Neural progenitor cell (in vitro differentiated cells): ENCODE measurements at regions not wholly inside any gene's neighbourhood (a gene's known extent, or its start where the extent isn't known, plus 50 kb on each side); places are given as distances from the start of the nearest gene placed in this dataset. TPM values are rescaled to one million over a fixed set of nuclear protein-coding genes. Genes with fewer than 3 reads are reported as not detected.

Experiments used
- DNase-seq: peaks from one replicate; pipeline ENCODE4 v3.0.0-alpha.2; 2016; ENCODE audit warnings: low spot score
- H2AFZ ChIP-seq: fragments of 200-600 bp; sonication (generic); replicated peaks from 2 replicates; pipeline ENCODE4 v1.6.1; 2016; ENCODE audit warnings: antibody characterized with exemption
- H3F3A ChIP-seq: fragments of 200-600 bp; sonication (generic); 2 replicates; pipeline ENCODE4 v1.6.1; 2016; ENCODE audit warnings: antibody characterized with exemption, low read depth
- H3K27ac ChIP-seq: fragments of 200-600 bp; sonication (generic); 2 replicates; pipeline ENCODE4 v1.5.1; 2016; ENCODE audit warnings: mild to moderate bottlenecking
- H3K27me3 ChIP-seq: fragments of 200-600 bp; sonication (generic); 2 replicates; pipeline ENCODE4 v1.6.1; 2016; ENCODE audit warnings: mild to moderate bottlenecking, moderate library complexity
- H3K36me3 ChIP-seq: fragments of 200-600 bp; sonication (generic); 2 replicates; pipeline ENCODE4 v1.5.1; 2016
- H3K4me1 ChIP-seq: fragments of 200-600 bp; sonication (generic); 2 replicates; pipeline ENCODE4 v1.6.1; 2016; ENCODE audit warnings: mixed run types
- H3K4me2 ChIP-seq: fragments of 200-600 bp; sonication (generic); 2 replicates; pipeline ENCODE4 v1.6.1; 2016
- H3K4me3 ChIP-seq: fragments of 200-600 bp; sonication (generic); 2 replicates; pipeline ENCODE4 v1.5.1; 2016
- H3K79me2 ChIP-seq: fragments of 200-600 bp; sonication (generic); 2 replicates; pipeline ENCODE4 v1.6.1; 2016; ENCODE audit warnings: low read depth
- H3K9ac ChIP-seq: fragments of 200-600 bp; sonication (generic); 2 replicates; pipeline ENCODE4 v1.6.1; 2016
- H3K9me3 ChIP-seq: fragments of 200-600 bp; sonication (generic); 2 replicates; pipeline ENCODE4 v1.5.1; 2016; ENCODE audit warnings: low read depth
- H4K20me1 ChIP-seq: fragments of 200-600 bp; sonication (generic); 2 replicates; pipeline ENCODE4 v1.6.1; 2016; ENCODE audit warnings: low read depth
- H3K27ac Mint-ChIP-seq: 3 replicates; pipeline ENCODE4 v1.8.0; 2021; ENCODE audit warnings: mixed read lengths
- H3K27me3 Mint-ChIP-seq: 2 replicates; pipeline ENCODE4 v1.8.0; 2022; ENCODE audit warnings: low read depth, mild to moderate bottlenecking, inconsistent platforms, moderate library complexity, mixed read lengths; ENCODE audit not compliant: insufficient read depth
- H3K36me3 Mint-ChIP-seq: 3 replicates; pipeline ENCODE4 v1.8.0; 2021; ENCODE audit warnings: mixed read lengths
- H3K4me1 Mint-ChIP-seq: 3 replicates; pipeline ENCODE4 v1.8.0; 2021; ENCODE audit warnings: mixed read lengths
- H3K4me3 Mint-ChIP-seq: 3 replicates; pipeline ENCODE4 v1.8.0; 2021; ENCODE audit warnings: mild to moderate bottlenecking, moderate library complexity, mixed read lengths
- H3K9me3 Mint-ChIP-seq: 3 replicates; pipeline ENCODE4 v1.8.0; 2020; ENCODE audit warnings: mixed read lengths
- CTCF ChIP-seq: fragments of 200-600 bp; sonication (generic); IDR thresholded peaks from 2 replicates; pipeline ENCODE4 v1.5.1; 2017; ENCODE audit warnings: antibody characterized with exemption, mild to moderate bottlenecking
- EZH2 ChIP-seq: fragments of 200-600 bp; sonication (generic); IDR thresholded peaks from 2 replicates; pipeline ENCODE4 v1.6.1; 2017; ENCODE audit warnings: antibody characterized with exemption, mild to moderate bottlenecking, moderate library complexity
- EZH2phosphoT487 ChIP-seq: fragments of 200-600 bp; sonication (generic); IDR thresholded peaks from 2 replicates; pipeline ENCODE4 v1.6.1; 2017; ENCODE audit warnings: antibody characterized with exemption
- small RNA-seq: library from RNA; depleted of rRNA; stranded (forward); fragments of <200 nt; gene quantifications from one replicate; pipeline ENCODE3, GENCODE V24; 2015

GRCh38 chr17:70021726-70022125, 53.3 kb upstream of the KCNJ16 start:
- Histone ChIP-seq H3K36me3 (no peaks in the 10 kb centered on the region), H3K9me3 (no peaks in the 10 kb centered on the region), H3F3A (no peaks in the 10 kb centered on the region), H3K9ac (no peak overlapping the region), H3K4me1 (no peaks in the 10 kb centered on the region), H3K79me2 (no peaks in the 10 kb centered on the region), H2AFZ (no peak overlapping the region), H3K4me3 (no peak overlapping the region), H4K20me1 (no peaks in the 10 kb centered on the region), H3K27me3 (no peaks in the 10 kb centered on the region), H3K27ac (no peak overlapping the region), H3K4me2 (no peak overlapping the region)
- Mint-ChIP-seq H3K27ac (no peak overlapping the region), H3K36me3 (no peaks in the 10 kb centered on the region), H3K4me3 (no peak overlapping the region), H3K27me3 (peaks cover 3% of the 10 kb centered on the region), H3K9me3 (no peaks in the 10 kb centered on the region), H3K4me1 (peaks cover 13% of the 10 kb centered on the region)
- DNase-seq = no peak
- TF ChIP-seq EZH2 (no peak), EZH2phosphoT487 (no peak), CTCF (no peak)

- H3K27me3 Mint-ChIP-seq = peaks cover 3% of the 10 kb centered on the region
- Histone ChIP-seq H3K36me3 (no peaks in the 10 kb centered on the region), H3K4me1 (no peaks in the 10 kb centered on the region), H3K79me2 (no peaks in the 10 kb centered on the region), H3K27me3 (no peaks in the 10 kb centered on the region), H3K4me3 (no peak overlapping the region), H3K4me2 (no peak overlapping the region), H2AFZ (no peak overlapping the region), H4K20me1 (no peaks in the 10 kb centered on the region), H3F3A (no peaks in the 10 kb centered on the region), H3K9me3 (no peaks in the 10 kb centered on the region), H3K9ac (no peak overlapping the region), H3K27ac (no peak overlapping the region)
- H3K36me3 Mint-ChIP-seq = no peaks in the 10 kb centered on the region
- H3K27ac Mint-ChIP-seq = no peak overlapping the region
- TF ChIP-seq EZH2 (no peak), EZH2phosphoT487 (no peak), CTCF (no peak)
- DNase-seq = no peak
- no peaks in the 10 kb centered on the region for H3K9me3 Mint-ChIP-seq
- peaks cover 13% of the 10 kb centered on the region for H3K4me1 Mint-ChIP-seq
- no peak overlapping the region for H3K4me3 Mint-ChIP-seq
Observed at GRCh38 chr17:70022175-70022574, 52.9 kb upstream of the KCNJ16 start.

GRCh38 chr17:70024253-70024652, 50.8 kb upstream of the KCNJ16 start:
- H3K27ac Mint-ChIP-seq = no peak overlapping the region

More at GRCh38 chr17:70024253-70024652, 50.8 kb upstream of the KCNJ16 start:
- H3K4me3 ChIP-seq = no peak overlapping the region
- DNase-seq = no peak
- H4K20me1 ChIP-seq = no peaks in the 10 kb centered on the region
- H3K27me3 ChIP-seq = no peaks in the 10 kb centered on the region
- no peaks in the 10 kb centered on the region for H3K9me3 ChIP-seq
- no peak overlapping the region for H3K4me2 ChIP-seq
- peaks cover 5% of the 10 kb centered on the region for H3K27me3 Mint-ChIP-seq
- H3K79me2 ChIP-seq = no peaks in the 10 kb centered on the region
- H3K27ac ChIP-seq = no peak overlapping the region
- no peaks in the 10 kb centered on the region for H3K36me3 Mint-ChIP-seq
- H3K9ac ChIP-seq = no peak overlapping the region
- no peaks in the 10 kb centered on the region for H3K36me3 ChIP-seq
- no peak overlapping the region for H3K4me3 Mint-ChIP-seq
- no peak overlapping the region for H2AFZ ChIP-seq
- H3K9me3 Mint-ChIP-seq = no peaks in the 10 kb centered on the region
- peaks cover 13% of the 10 kb centered on the region for H3K4me1 Mint-ChIP-seq
- H3K4me1 ChIP-seq = no peaks in the 10 kb centered on the region
- H3F3A ChIP-seq = no peaks in the 10 kb centered on the region
- TF ChIP-seq CTCF (no peak), EZH2phosphoT487 (no peak), EZH2 (no peak)

Small RNAs in the stretch of these regions (small RNA-seq; reads per million reads assigned to genes)
- gene AC002545.1 = not detected
- not detected for gene RF00019
